KMS-11 (cell line): ENCODE measurements at regions not wholly inside any gene's neighbourhood (a gene's known extent, or its start where the extent isn't known, plus 50 kb on each side); places are given as distances from the start of the nearest gene placed in this dataset.

Experiments
- H2AFZ ChIP-seq: fragments of 200-600 bp; sonication (generic); 2 replicates; pipeline ENCODE4 v1.6.1; 2016; ENCODE audit warnings: antibody characterized with exemption, mixed run types, low read depth
- H3K27ac ChIP-seq: fragments of 200-600 bp; sonication (generic); 2 replicates; pipeline ENCODE4 v1.6.1; 2016; ENCODE audit warnings: mild to moderate bottlenecking, mixed run types
- H3K27me3 ChIP-seq: fragments of 200-600 bp; sonication (generic); 2 replicates; pipeline ENCODE4 v1.6.1; 2017; ENCODE audit warnings: mild to moderate bottlenecking, low read depth, mixed run types, moderate library complexity; ENCODE audit not compliant: insufficient read depth
- H3K36me3 ChIP-seq: fragments of 200-600 bp; sonication (generic); 2 replicates; pipeline ENCODE4 v1.6.1; 2017; ENCODE audit warnings: mild to moderate bottlenecking, mixed run types; ENCODE audit not compliant: insufficient read depth
- H3K4me1 ChIP-seq: fragments of 200-600 bp; sonication (generic); 2 replicates; pipeline ENCODE4 v1.6.1; 2016; ENCODE audit warnings: mild to moderate bottlenecking, low read depth, mixed run types; ENCODE audit not compliant: poor library complexity, severe bottlenecking
- H3K4me2 ChIP-seq: fragments of 200-600 bp; sonication (generic); 2 replicates; pipeline ENCODE4 v1.7.0; 2016; ENCODE audit warnings: mild to moderate bottlenecking, mixed run types
- H3K4me3 ChIP-seq: fragments of 200-600 bp; sonication (generic); IDR thresholded peaks from 2 replicates; pipeline ENCODE4 v1.6.1; 2017; ENCODE audit warnings: low read depth, low read length, mixed read lengths; ENCODE audit not compliant: insufficient read depth
- H3K79me2 ChIP-seq: fragments of 200-600 bp; sonication (generic); 2 replicates; pipeline ENCODE4 v1.6.1; 2016; ENCODE audit warnings: low read depth, mixed run types; ENCODE audit not compliant: insufficient read depth
- H3K9ac ChIP-seq: fragments of 200-600 bp; sonication (generic); 2 replicates; pipeline ENCODE4 v1.6.1; 2016; ENCODE audit warnings: mild to moderate bottlenecking, mixed run types
- H4K20me1 ChIP-seq: fragments of 200-600 bp; sonication (generic); 2 replicates; pipeline ENCODE4 v1.6.1; 2016; ENCODE audit warnings: mild to moderate bottlenecking, mixed run types; ENCODE audit not compliant: insufficient read depth
- TF ChIP-seq, protein P1 (sequence below): fragments of 200-600 bp; sonication (generic); conservative IDR thresholded peaks from 2 replicates; pipeline ENCODE4 v1.6.1; 2017; ENCODE audit warnings: low read depth, mild to moderate bottlenecking, antibody characterized with exemption, low read length, moderate library complexity, mixed read lengths

DNA sequence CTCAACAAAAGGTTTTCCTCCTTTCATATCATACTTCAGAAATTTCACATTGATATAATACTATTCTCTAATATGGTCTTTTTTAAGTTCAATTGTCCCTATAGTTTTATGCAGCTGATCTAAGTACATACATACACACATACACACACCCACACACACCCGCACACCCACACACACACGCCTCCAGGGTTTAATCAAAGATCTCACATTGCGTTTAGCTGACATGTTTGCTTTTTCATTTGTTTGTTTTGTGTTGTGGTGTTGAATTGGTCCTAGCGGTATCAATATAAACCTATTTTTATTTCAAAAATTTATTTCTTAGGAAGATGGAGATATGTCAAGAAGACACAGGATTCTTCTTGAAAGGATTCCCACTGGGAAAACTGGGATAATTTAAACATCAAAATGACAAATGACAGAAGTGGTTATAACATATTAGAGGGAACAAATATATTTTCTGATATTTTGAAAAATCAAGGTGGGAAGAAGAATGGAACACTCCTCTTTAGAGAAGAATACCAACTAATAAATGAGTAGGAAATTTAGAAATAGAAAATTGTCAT is 434.9 kb upstream of the SLC30A5 start:
- no peaks in the 10 kb centered on the region for H3K4me1 ChIP-seq

DNA sequence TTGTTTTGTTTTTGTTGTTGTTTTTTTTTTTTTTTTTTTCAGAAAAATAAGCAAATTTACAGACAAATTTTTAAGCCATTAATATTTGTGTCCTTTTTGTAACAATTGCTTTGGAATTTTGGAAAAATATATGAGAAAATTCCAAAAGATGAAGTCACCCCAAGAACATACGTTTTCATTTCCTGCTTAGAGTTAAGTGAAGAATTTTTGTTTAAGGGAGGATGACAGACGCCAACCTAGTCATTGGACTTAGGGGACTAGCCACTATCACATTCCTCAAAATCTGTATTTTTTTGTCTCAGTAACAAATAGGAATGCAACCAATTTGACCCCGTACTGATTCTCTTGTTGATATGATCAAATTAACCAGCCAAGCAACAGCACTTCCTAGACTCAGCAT is 433.9 kb upstream of the SLC30A5 start:
- Histone ChIP-seq H3K27ac (no peak overlapping the region), H3K27me3 (no peaks in the 10 kb centered on the region), H3K4me1 (no peaks in the 10 kb centered on the region), H3K4me3 (no peak overlapping the region), H4K20me1 (no peaks in the 10 kb centered on the region), H3K79me2 (no peaks in the 10 kb centered on the region), H2AFZ (no peak overlapping the region), H3K4me2 (no peak overlapping the region), H3K36me3 (no peaks in the 10 kb centered on the region), H3K9ac (no peak overlapping the region)
- TF ChIP-seq, protein P1, sequence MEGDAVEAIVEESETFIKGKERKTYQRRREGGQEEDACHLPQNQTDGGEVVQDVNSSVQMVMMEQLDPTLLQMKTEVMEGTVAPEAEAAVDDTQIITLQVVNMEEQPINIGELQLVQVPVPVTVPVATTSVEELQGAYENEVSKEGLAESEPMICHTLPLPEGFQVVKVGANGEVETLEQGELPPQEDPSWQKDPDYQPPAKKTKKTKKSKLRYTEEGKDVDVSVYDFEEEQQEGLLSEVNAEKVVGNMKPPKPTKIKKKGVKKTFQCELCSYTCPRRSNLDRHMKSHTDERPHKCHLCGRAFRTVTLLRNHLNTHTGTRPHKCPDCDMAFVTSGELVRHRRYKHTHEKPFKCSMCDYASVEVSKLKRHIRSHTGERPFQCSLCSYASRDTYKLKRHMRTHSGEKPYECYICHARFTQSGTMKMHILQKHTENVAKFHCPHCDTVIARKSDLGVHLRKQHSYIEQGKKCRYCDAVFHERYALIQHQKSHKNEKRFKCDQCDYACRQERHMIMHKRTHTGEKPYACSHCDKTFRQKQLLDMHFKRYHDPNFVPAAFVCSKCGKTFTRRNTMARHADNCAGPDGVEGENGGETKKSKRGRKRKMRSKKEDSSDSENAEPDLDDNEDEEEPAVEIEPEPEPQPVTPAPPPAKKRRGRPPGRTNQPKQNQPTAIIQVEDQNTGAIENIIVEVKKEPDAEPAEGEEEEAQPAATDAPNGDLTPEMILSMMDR, result no peak

More for the DNA sequence above, 434.9 kb upstream of the SLC30A5 start:
- no peak overlapping the region for H3K4me2 ChIP-seq
- no peak overlapping the region for H3K4me3 ChIP-seq
- no peak overlapping the region for H3K9ac ChIP-seq
- H3K27ac ChIP-seq, result no peak overlapping the region
- H3K27me3 ChIP-seq, result no peaks in the 10 kb centered on the region
- H3K79me2 ChIP-seq, result no peaks in the 10 kb centered on the region
- no peaks in the 10 kb centered on the region for H3K36me3 ChIP-seq
- H2AFZ ChIP-seq, result no peak overlapping the region
- H4K20me1 ChIP-seq, result no peaks in the 10 kb centered on the region
- TF ChIP-seq, protein P1, result no peak

DNA sequence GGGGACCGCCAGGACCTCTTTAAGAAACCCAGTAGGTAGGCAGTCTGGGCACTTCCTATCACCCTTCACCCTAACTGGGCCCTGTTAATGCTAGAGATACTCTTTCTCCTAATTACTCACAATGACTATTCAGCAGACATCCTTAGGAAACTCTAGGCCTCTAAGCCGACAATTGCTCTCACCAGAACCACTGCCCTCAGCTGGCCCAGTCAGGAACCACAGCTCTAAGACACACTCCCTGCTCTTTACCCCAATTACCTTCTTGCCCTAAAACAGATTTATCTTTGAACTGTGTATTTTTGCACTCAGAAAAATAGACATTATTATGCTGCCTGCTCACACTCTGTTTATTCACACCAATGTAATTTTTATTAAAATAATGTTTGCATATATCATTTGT is 432.6 kb upstream of the SLC30A5 start:
- no peak overlapping the region for H2AFZ ChIP-seq
- H3K4me3 ChIP-seq, result no peak overlapping the region
- no peak overlapping the region for H3K9ac ChIP-seq
- H3K36me3 ChIP-seq, result no peaks in the 10 kb centered on the region
- H3K4me1 ChIP-seq, result no peaks in the 10 kb centered on the region
- TF ChIP-seq, protein P1, result peak; percentile 29
- H3K27ac ChIP-seq, result no peak overlapping the region
- H3K79me2 ChIP-seq, result no peaks in the 10 kb centered on the region
- no peaks in the 10 kb centered on the region for H4K20me1 ChIP-seq
- H3K4me2 ChIP-seq, result no peak overlapping the region
- no peaks in the 10 kb centered on the region for H3K27me3 ChIP-seq

DNA sequence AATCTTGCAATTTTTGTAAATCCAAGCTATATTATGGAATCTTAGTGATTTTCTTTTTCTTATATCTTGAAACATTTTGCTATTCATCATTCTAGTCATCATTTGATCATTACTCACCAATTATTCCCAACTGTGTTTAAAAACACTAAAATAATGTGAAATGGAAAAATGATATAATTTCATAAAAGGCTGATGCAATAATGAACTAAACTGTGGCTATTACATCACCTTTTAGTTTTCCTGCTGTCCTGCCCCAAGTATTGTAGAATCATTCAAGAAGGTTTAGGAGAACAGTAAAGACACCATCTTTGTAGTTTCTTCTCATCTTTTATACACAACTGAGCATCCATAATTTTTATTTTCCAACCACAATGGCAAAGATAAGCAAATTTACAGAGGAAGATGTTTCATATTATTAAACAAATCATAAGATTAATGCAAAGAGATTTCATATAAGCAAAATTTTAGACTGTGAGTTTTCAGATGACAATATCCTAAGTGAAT is 431.0 kb upstream of the SLC30A5 start:
- no peak overlapping the region for H3K27ac ChIP-seq
- no peak overlapping the region for H2AFZ ChIP-seq
- TF ChIP-seq, protein P1, result no peak
- no peak overlapping the region for H3K9ac ChIP-seq
- H3K4me3 ChIP-seq, result no peak overlapping the region
- no peaks in the 10 kb centered on the region for H3K79me2 ChIP-seq
- no peaks in the 10 kb centered on the region for H4K20me1 ChIP-seq
- H3K4me1 ChIP-seq, result no peaks in the 10 kb centered on the region
- H3K36me3 ChIP-seq, result no peaks in the 10 kb centered on the region
- H3K27me3 ChIP-seq, result no peaks in the 10 kb centered on the region
- no peak overlapping the region for H3K4me2 ChIP-seq
